ENCODE measurements at regions not wholly inside any gene's neighbourhood (a gene's known extent, or its start where the extent isn't known, plus 50 kb on each side); places are given as distances from the start of the nearest gene placed in this dataset.

GRCh38 chr4:126992910-126993309 lies 639.8 kb upstream of the INTU start:
- peaks cover 0 to 14% (median 0%) of the 10 kb centered on the region in 8 donors for H3K9me3 ChIP-seq
- no peak for TF ChIP-seq POLR2A (IDR thresholded peaks at IDR 0.05)
- TF ChIP-seq CTCF (IDR thresholded peaks at IDR 0.05 in 8 of 11, conservative IDR thresholded peaks at IDR 0.05 in 3 of 11) = no peak
- TF ChIP-seq POLR2AphosphoS5 (IDR thresholded peaks at IDR 0.05) = no peak
- no peak for DNase-seq
- no peaks in the 10 kb centered on the region for H3K4me1 ChIP-seq
- WGBS, 5 donors = 92 to 98% (median 93%) methylated on average over 1 of the region's 1 CpG
- H3K27me3 ChIP-seq (replicated peaks in 1 of 7) = no peaks in the 10 kb centered on the region
- no peak overlapping the region for H3K27ac ChIP-seq
- no peaks in the 10 kb centered on the region for H3K36me3 ChIP-seq
- intact Hi-C loops (cut with DNase I; ENCODE audit: low total_unique reads) = no loop called here
- H3K4me3 ChIP-seq = no peak overlapping the region

- no peak for DNase-seq
- no peak for TF ChIP-seq POLR2A (IDR thresholded peaks at IDR 0.05)
- no peak for TF ChIP-seq CTCF (IDR thresholded peaks at IDR 0.05 in 8 of 11, conservative IDR thresholded peaks at IDR 0.05 in 3 of 11)
- no peak for TF ChIP-seq POLR2AphosphoS5 (IDR thresholded peaks at IDR 0.05)
- H3K36me3 ChIP-seq = no peaks in the 10 kb centered on the region
- no peaks in the 10 kb centered on the region for H3K27me3 ChIP-seq (replicated peaks in 1 of 7)
- H3K4me1 ChIP-seq = no peaks in the 10 kb centered on the region
- 72 to 88% (median 79%) methylated on average over 1 of the region's 1 CpG for WGBS, 5 donors
- H3K27ac ChIP-seq = no peak overlapping the region
- H3K9me3 ChIP-seq = peaks cover 0 to 14% (median 0%) of the 10 kb centered on the region in 8 donors
- no peak overlapping the region for H3K4me3 ChIP-seq
- intact Hi-C loops (cut with DNase I; ENCODE audit: low total_unique reads) = no loop called here
Observed at GRCh38 chr4:126993351-126993750, 639.4 kb upstream of the INTU start.

GRCh38 chr4:126995235-126995634 lies 637.5 kb upstream of the INTU start:
- intact Hi-C loops (cut with DNase I; ENCODE audit: low total_unique reads) = no loop called here
- H3K4me3 ChIP-seq = no peak overlapping the region
- TF ChIP-seq POLR2AphosphoS5 (IDR thresholded peaks at IDR 0.05) (no peak), CTCF (IDR thresholded peaks at IDR 0.05 in 8 of 11, conservative IDR thresholded peaks at IDR 0.05 in 3 of 11) (no peak), POLR2A (IDR thresholded peaks at IDR 0.05) (no peak)

GRCh38 chr4:127000110-127000509 lies 632.6 kb upstream of the INTU start:
- no peaks in the 10 kb centered on the region for H3K4me1 ChIP-seq
- no peak for DNase-seq
- no peak overlapping the region for H3K4me3 ChIP-seq
- H3K27me3 ChIP-seq (replicated peaks in 1 of 7) = no peaks in the 10 kb centered on the region
- WGBS, 5 donors = 82 to 90% (median 86%) methylated on average over 1 of the region's 1 CpG
- no peak for TF ChIP-seq POLR2A (IDR thresholded peaks at IDR 0.05)
- TF ChIP-seq POLR2AphosphoS5 (IDR thresholded peaks at IDR 0.05) = no peak
- TF ChIP-seq CTCF (IDR thresholded peaks at IDR 0.05 in 8 of 11, conservative IDR thresholded peaks at IDR 0.05 in 3 of 11) = no peak
- H3K9me3 ChIP-seq = no peaks in the 10 kb centered on the region
- no peaks in the 10 kb centered on the region for H3K36me3 ChIP-seq
- intact Hi-C loops (cut with DNase I; ENCODE audit: low total_unique reads) = no loop called here
- H3K27ac ChIP-seq = no peak overlapping the region

More at GRCh38 chr4:126995235-126995634, 637.5 kb upstream of the INTU start:
- H3K9me3 ChIP-seq = peaks cover 0 to 10% (median 0%) of the 10 kb centered on the region in 8 donors
- no peak for DNase-seq
- H3K27me3 ChIP-seq (replicated peaks in 1 of 7) = no peaks in the 10 kb centered on the region
- H3K36me3 ChIP-seq = no peaks in the 10 kb centered on the region
- H3K27ac ChIP-seq = no peak overlapping the region
- H3K4me1 ChIP-seq = no peaks in the 10 kb centered on the region

All from spleen (tissue), 11 donors.